HG03060 (cell line): ENCODE measurements at regions not wholly inside any gene's neighbourhood (a gene's known extent, or its start where the extent isn't known, plus 50 kb on each side); places are given as distances from the start of the nearest gene placed in this dataset.

Experiments
- ATAC-seq: cut with Tn5 transposase; IDR thresholded peaks from one replicate; pipeline ENCODE4 v1.9.1; 2021; ENCODE audit warnings: low read depth, moderate number of reproducible peaks; ENCODE audit not compliant: unreplicated experiment

GRCh38 chr18:39007031-39007902 is 1441.7 kb upstream of the CELF4 start:
- ATAC-seq, result no peak

GRCh38 chr18:38996056-38996455 is 1430.5 kb upstream of the CELF4 start:
- no peak for ATAC-seq

GRCh38 chr18:38993342-38993741 is 1427.7 kb upstream of the CELF4 start:
- no peak for ATAC-seq

GRCh38 chr18:38984968-38985367 is 1419.4 kb upstream of the CELF4 start:
- ATAC-seq, result no peak

GRCh38 chr18:38982072-38982471 is 1416.5 kb upstream of the CELF4 start:
- ATAC-seq, result no peak

GRCh38 chr18:38981389-38981788 is 1415.8 kb upstream of the CELF4 start:
- ATAC-seq, result no peak

GRCh38 chr18:38980420-38980819 is 1414.8 kb upstream of the CELF4 start:
- no peak for ATAC-seq

- ATAC-seq, result no peak
Observed at GRCh38 chr18:38972571-38972970, 1407.0 kb upstream of the CELF4 start.

- ATAC-seq, result no peak
Observed at GRCh38 chr18:38971881-38972280, 1406.3 kb upstream of the CELF4 start.

GRCh38 chr18:38966841-38967240 is 1401.2 kb upstream of the CELF4 start:
- no peak for ATAC-seq

GRCh38 chr18:38963943-38964660 is 1398.5 kb upstream of the CELF4 start:
- ATAC-seq, result no peak

- no peak for ATAC-seq
Observed at GRCh38 chr18:38961880-38962279, 1396.3 kb upstream of the CELF4 start.

GRCh38 chr18:38957736-38958135 is 1392.1 kb upstream of the CELF4 start:
- no peak for ATAC-seq

GRCh38 chr18:38956068-38956467 is 1390.5 kb upstream of the CELF4 start:
- no peak for ATAC-seq

- no peak for ATAC-seq
Observed at GRCh38 chr18:38951633-38952032, 1386.0 kb upstream of the CELF4 start.

GRCh38 chr18:38948436-38948835 is 1382.8 kb upstream of the CELF4 start:
- no peak for ATAC-seq

- no peak for ATAC-seq
Observed at GRCh38 chr18:38944446-38945024, 1378.9 kb upstream of the CELF4 start.

GRCh38 chr18:38941711-38942561 is 1376.3 kb upstream of the CELF4 start:
- no peak for ATAC-seq

GRCh38 chr18:38940863-38941531 is 1375.4 kb upstream of the CELF4 start:
- peak; percentile 80 for ATAC-seq

- ATAC-seq, result peak; percentile 6
Observed at GRCh38 chr18:38940475-38940862, 1374.9 kb upstream of the CELF4 start.
